ENCODE measurements at regions not wholly inside any gene's neighbourhood (a gene's known extent, or its start where the extent isn't known, plus 50 kb on each side); places are given as distances from the start of the nearest gene placed in this dataset.
"Not testable (repeated sequence)": the region's sequence is repeated elsewhere in the genome, so short reads cannot be mapped to it uniquely, and the experiment has no call there.

GRCh38 chr6:22372922-22373321 is 76.1 kb upstream of the PRL start:
- 100% methylated on average over 2 of the region's 2 CpGs for WGBS (ENCODE audit: insufficient coverage)
- H3K36me3 ChIP-seq (ENCODE audit: control insufficient read depth in 4 of 4, insufficient read depth in 4 of 4, low read length in 3 of 4) = no peaks in the 10 kb centered on the region
- ChIA-PET CTCF (no interaction called here), POLR2A (no interaction called here)
- peaks cover 0 to 1% (median 0%) of the 10 kb centered on the region in 5 experiments for H3K9me3 ChIP-seq (ENCODE audit: control extremely low read depth in 1 of 5, control insufficient read depth in 4 of 5, insufficient read depth in 2 of 5, low read depth in 1 of 5, low read length in 4 of 5)
- DNase-seq = no peak
- no peaks in the 10 kb centered on the region for H3K27me3 ChIP-seq (replicated peaks in 2 of 5; ENCODE audit: control insufficient read depth in 4 of 5, insufficient read depth in 5 of 5, low read length in 4 of 5)
- no peaks in the 10 kb centered on the region for H3K4me1 ChIP-seq (ENCODE audit: control extremely low read depth in 1 of 4, control insufficient read depth in 4 of 4, insufficient read depth in 4 of 4, low read length in 3 of 4)
- H3K4me3 ChIP-seq (ENCODE audit: control insufficient read depth in 1 of 7, extremely low read depth in 1 of 7, insufficient read depth in 4 of 7, low read depth in 2 of 7, low read length in 6 of 7) = no peak overlapping the region
- no peak overlapping the region for H3K27ac ChIP-seq (ENCODE audit: insufficient read depth in 1 of 2, low read depth in 1 of 2, low read length in 2 of 2, poor library complexity in 1 of 2, severe bottlenecking in 2 of 2)

DNA sequence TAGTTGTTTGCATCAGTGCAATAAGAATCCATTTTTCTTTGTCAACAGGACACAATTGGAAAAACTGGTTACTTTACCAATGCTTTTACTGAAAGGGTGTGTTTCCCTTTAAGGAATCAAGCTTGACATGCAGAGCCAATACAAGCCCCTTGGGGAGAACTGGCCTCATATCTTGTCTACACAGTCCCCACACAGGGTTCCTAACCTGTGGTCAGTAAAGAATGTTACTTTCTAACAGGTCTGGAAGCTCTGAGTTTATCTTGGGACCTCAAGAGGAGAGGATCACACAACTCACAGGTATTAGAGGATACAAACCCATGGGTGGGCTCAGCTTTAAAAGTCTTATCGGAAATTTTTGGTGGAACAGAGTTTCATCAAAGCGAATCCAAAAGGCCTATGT is 78.1 kb upstream of the PRL start:
- WGBS (ENCODE audit: insufficient coverage) = 100% methylated on average over 2 of the region's 2 CpGs
- H3K9me3 ChIP-seq (ENCODE audit: control extremely low read depth in 1 of 5, control insufficient read depth in 4 of 5, insufficient read depth in 2 of 5, low read depth in 1 of 5, low read length in 4 of 5); H3K27me3 ChIP-seq (replicated peaks in 2 of 5; ENCODE audit: control insufficient read depth in 4 of 5, insufficient read depth in 5 of 5, low read length in 4 of 5); H3K4me1 ChIP-seq (ENCODE audit: control extremely low read depth in 1 of 4, control insufficient read depth in 4 of 4, insufficient read depth in 4 of 4, low read length in 3 of 4); H3K4me3 ChIP-seq (ENCODE audit: control insufficient read depth in 1 of 7, extremely low read depth in 1 of 7, insufficient read depth in 4 of 7, low read depth in 2 of 7, low read length in 6 of 7); H3K27ac ChIP-seq (ENCODE audit: insufficient read depth in 1 of 2, low read depth in 1 of 2, low read length in 2 of 2, poor library complexity in 1 of 2, severe bottlenecking in 2 of 2); POLR2A ChIA-PET; H3K36me3 ChIP-seq (ENCODE audit: control insufficient read depth in 4 of 4, insufficient read depth in 4 of 4, low read length in 3 of 4); DNase-seq; CTCF ChIA-PET: not testable (repeated sequence)

DNA sequence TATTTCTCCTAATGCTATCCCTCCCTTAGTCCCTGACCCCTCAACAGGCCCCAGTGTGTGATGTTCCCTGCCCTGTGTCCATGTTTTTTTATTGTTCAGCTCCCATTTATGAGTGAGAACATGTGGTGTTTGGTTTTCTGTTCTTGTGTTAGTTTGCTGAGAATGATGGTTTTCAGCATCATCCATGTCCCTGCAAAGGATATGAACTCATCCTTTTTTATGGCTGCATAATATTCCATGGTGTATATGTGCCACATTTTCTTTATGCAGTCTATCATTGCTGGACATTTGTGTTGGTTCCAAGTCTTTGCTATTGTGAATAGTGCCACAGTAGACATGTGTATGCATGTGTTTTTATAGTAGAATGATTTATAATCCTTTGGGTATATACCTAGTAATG is 79.5 kb upstream of the PRL start:
- POLR2A ChIA-PET, CTCF ChIA-PET: not testable (repeated sequence)

DNA sequence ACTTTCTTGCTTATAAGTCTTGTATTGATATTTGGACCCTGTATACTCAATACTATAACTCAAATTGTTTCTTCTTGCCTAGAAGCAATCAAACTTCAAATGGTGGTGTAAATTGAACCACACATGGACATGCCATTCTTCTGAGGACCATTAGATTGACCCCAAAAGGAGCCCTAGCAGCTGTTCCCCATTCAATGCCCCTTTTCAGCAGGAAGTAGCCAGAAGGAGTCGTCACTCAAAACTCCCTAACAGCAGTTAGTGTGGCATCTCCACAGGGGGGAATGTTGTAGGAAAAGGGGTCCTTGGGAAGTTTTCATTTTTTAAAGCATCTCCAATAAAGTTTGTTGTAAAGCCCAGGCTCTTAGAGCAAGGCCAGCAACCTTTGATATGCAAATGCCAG is 81.7 kb upstream of the PRL start:
- DNase-seq; H3K4me3 ChIP-seq (ENCODE audit: control insufficient read depth in 1 of 7, extremely low read depth in 1 of 7, insufficient read depth in 4 of 7, low read depth in 2 of 7, low read length in 6 of 7); CTCF ChIA-PET; H3K9me3 ChIP-seq (ENCODE audit: control extremely low read depth in 1 of 5, control insufficient read depth in 4 of 5, insufficient read depth in 2 of 5, low read depth in 1 of 5, low read length in 4 of 5); H3K4me1 ChIP-seq (ENCODE audit: control extremely low read depth in 1 of 4, control insufficient read depth in 4 of 4, insufficient read depth in 4 of 4, low read length in 3 of 4); H3K27ac ChIP-seq (ENCODE audit: insufficient read depth in 1 of 2, low read depth in 1 of 2, low read length in 2 of 2, poor library complexity in 1 of 2, severe bottlenecking in 2 of 2); H3K36me3 ChIP-seq (ENCODE audit: control insufficient read depth in 4 of 4, insufficient read depth in 4 of 4, low read length in 3 of 4); POLR2A ChIA-PET; H3K27me3 ChIP-seq (replicated peaks in 2 of 5; ENCODE audit: control insufficient read depth in 4 of 5, insufficient read depth in 5 of 5, low read length in 4 of 5): not testable (repeated sequence)
- WGBS (ENCODE audit: insufficient coverage) = no CpG with 5 or more reads among the region's 1 CpG

More for the DNA sequence above, 79.5 kb upstream of the PRL start:
- not testable (repeated sequence) for H3K9me3 ChIP-seq (ENCODE audit: control extremely low read depth in 1 of 5, control insufficient read depth in 4 of 5, insufficient read depth in 2 of 5, low read depth in 1 of 5, low read length in 4 of 5); H3K36me3 ChIP-seq (ENCODE audit: control insufficient read depth in 4 of 4, insufficient read depth in 4 of 4, low read length in 3 of 4); H3K4me1 ChIP-seq (ENCODE audit: control extremely low read depth in 1 of 4, control insufficient read depth in 4 of 4, insufficient read depth in 4 of 4, low read length in 3 of 4); H3K4me3 ChIP-seq (ENCODE audit: control insufficient read depth in 1 of 7, extremely low read depth in 1 of 7, insufficient read depth in 4 of 7, low read depth in 2 of 7, low read length in 6 of 7); DNase-seq; H3K27me3 ChIP-seq (replicated peaks in 2 of 5; ENCODE audit: control insufficient read depth in 4 of 5, insufficient read depth in 5 of 5, low read length in 4 of 5); H3K27ac ChIP-seq (ENCODE audit: insufficient read depth in 1 of 2, low read depth in 1 of 2, low read length in 2 of 2, poor library complexity in 1 of 2, severe bottlenecking in 2 of 2)

GRCh38 chr6:22380236-22380635 is 83.4 kb upstream of the PRL start:
- no peaks in the 10 kb centered on the region for H3K27me3 ChIP-seq (replicated peaks in 2 of 5; ENCODE audit: control insufficient read depth in 4 of 5, insufficient read depth in 5 of 5, low read length in 4 of 5)
- 100% methylated on average over 2 of the region's 3 CpGs for WGBS (ENCODE audit: insufficient coverage)
- POLR2A ChIA-PET = no interaction called here

DNA sequence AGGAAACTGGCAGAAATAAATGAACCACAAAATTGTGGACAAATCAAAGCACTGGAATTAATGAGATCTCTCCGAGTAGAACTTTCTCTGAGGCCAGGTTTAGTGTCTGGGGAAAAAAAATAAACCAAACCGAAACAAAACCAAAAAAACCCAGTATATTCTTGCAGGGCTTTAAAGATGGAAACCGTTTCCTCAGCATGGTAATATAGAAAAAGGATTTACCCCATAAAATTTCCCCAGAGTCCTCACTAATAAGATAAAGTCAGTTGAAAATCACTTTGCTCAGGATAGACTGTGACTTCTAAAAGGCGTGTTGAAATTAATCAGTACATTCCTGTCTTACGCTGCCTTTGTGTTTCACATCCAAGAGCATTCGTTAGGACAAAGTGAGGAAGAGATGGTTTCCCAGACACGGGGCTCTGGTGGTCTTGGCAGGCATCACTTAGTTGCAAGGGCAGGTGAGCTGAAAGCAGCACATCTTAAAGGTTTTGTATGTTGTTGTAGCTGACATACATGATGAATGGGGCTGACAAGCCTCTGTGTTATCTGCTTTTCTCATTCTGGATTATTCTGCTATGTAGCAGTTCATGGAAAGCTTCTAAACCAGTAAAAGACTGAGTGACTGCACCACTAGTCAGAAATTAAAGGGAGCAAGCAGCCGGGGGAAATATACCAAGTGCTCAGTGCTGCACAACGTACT is 85.2 kb upstream of the PRL start:
- Histone ChIP-seq H3K4me3 (ENCODE audit: control insufficient read depth in 1 of 7, extremely low read depth in 1 of 7, insufficient read depth in 4 of 7, low read depth in 2 of 7, low read length in 6 of 7) (no peak overlapping the region), H3K4me1 (ENCODE audit: control extremely low read depth in 1 of 4, control insufficient read depth in 4 of 4, insufficient read depth in 4 of 4, low read length in 3 of 4) (no peaks in the 10 kb centered on the region), H3K27ac (ENCODE audit: insufficient read depth in 1 of 2, low read depth in 1 of 2, low read length in 2 of 2, poor library complexity in 1 of 2, severe bottlenecking in 2 of 2) (no peak overlapping the region), H3K27me3 (replicated peaks in 2 of 5; ENCODE audit: control insufficient read depth in 4 of 5, insufficient read depth in 5 of 5, low read length in 4 of 5) (no peaks in the 10 kb centered on the region), H3K9me3 (ENCODE audit: control extremely low read depth in 1 of 5, control insufficient read depth in 4 of 5, insufficient read depth in 2 of 5, low read depth in 1 of 5, low read length in 4 of 5) (no peaks in the 10 kb centered on the region), H3K36me3 (ENCODE audit: control insufficient read depth in 4 of 4, insufficient read depth in 4 of 4, low read length in 3 of 4) (no peaks in the 10 kb centered on the region)
- CTCF ChIA-PET = no interaction called here
- POLR2A ChIA-PET = no interaction called here
- no peak for DNase-seq
- WGBS (ENCODE audit: insufficient coverage) = 100% methylated on average over 6 of the region's 9 CpGs

More at GRCh38 chr6:22380236-22380635, 83.4 kb upstream of the PRL start:
- Histone ChIP-seq H3K4me3 (ENCODE audit: control insufficient read depth in 1 of 7, extremely low read depth in 1 of 7, insufficient read depth in 4 of 7, low read depth in 2 of 7, low read length in 6 of 7) (no peak overlapping the region), H3K9me3 (ENCODE audit: control extremely low read depth in 1 of 5, control insufficient read depth in 4 of 5, insufficient read depth in 2 of 5, low read depth in 1 of 5, low read length in 4 of 5) (no peaks in the 10 kb centered on the region), H3K27ac (ENCODE audit: insufficient read depth in 1 of 2, low read depth in 1 of 2, low read length in 2 of 2, poor library complexity in 1 of 2, severe bottlenecking in 2 of 2) (no peak overlapping the region), H3K36me3 (ENCODE audit: control insufficient read depth in 4 of 4, insufficient read depth in 4 of 4, low read length in 3 of 4) (no peaks in the 10 kb centered on the region), H3K4me1 (ENCODE audit: control extremely low read depth in 1 of 4, control insufficient read depth in 4 of 4, insufficient read depth in 4 of 4, low read length in 3 of 4) (no peaks in the 10 kb centered on the region)
- CTCF ChIA-PET = no interaction called here
- DNase-seq = no peak

GRCh38 chr6:22383016-22383415 is 86.2 kb upstream of the PRL start:
- no peak overlapping the region for H3K4me3 ChIP-seq (ENCODE audit: control insufficient read depth in 1 of 7, extremely low read depth in 1 of 7, insufficient read depth in 4 of 7, low read depth in 2 of 7, low read length in 6 of 7)
- no peaks in the 10 kb centered on the region for H3K27me3 ChIP-seq (replicated peaks in 2 of 5; ENCODE audit: control insufficient read depth in 4 of 5, insufficient read depth in 5 of 5, low read length in 4 of 5)
- H3K4me1 ChIP-seq (ENCODE audit: control extremely low read depth in 1 of 4, control insufficient read depth in 4 of 4, insufficient read depth in 4 of 4, low read length in 3 of 4) = no peaks in the 10 kb centered on the region
- DNase-seq = no peak
- no peaks in the 10 kb centered on the region for H3K36me3 ChIP-seq (ENCODE audit: control insufficient read depth in 4 of 4, insufficient read depth in 4 of 4, low read length in 3 of 4)
- no peaks in the 10 kb centered on the region for H3K9me3 ChIP-seq (ENCODE audit: control extremely low read depth in 1 of 5, control insufficient read depth in 4 of 5, insufficient read depth in 2 of 5, low read depth in 1 of 5, low read length in 4 of 5)
- POLR2A ChIA-PET = no interaction called here
- no peak overlapping the region for H3K27ac ChIP-seq (ENCODE audit: insufficient read depth in 1 of 2, low read depth in 1 of 2, low read length in 2 of 2, poor library complexity in 1 of 2, severe bottlenecking in 2 of 2)
- WGBS (ENCODE audit: insufficient coverage) = 94% methylated on average over 5 of the region's 6 CpGs
- CTCF ChIA-PET = no interaction called here
